ENCODE measurements at regions not wholly inside any gene's neighbourhood (a gene's known extent, or its start where the extent isn't known, plus 50 kb on each side); places are given as distances from the start of the nearest gene placed in this dataset.

- Mint-ChIP-seq H3K4me1 (no peaks in the 10 kb centered on the region), H3K4me3 (no peak overlapping the region), H3K36me3 (ENCODE audit: low read depth) (no peaks in the 10 kb centered on the region), H3K27me3 (no peaks in the 10 kb centered on the region), H3K9me3 (peaks cover 2% of the 10 kb centered on the region), H3K27ac (no peak overlapping the region)
- TF ChIP-seq CTCF (IDR thresholded peaks at IDR 0.05) = no peak
- intact Hi-C loops (cut with micrococcal nuclease) = no loop called here
- CTCF ChIA-PET = no interaction called here
- no peak for DNase-seq
- no peak for ATAC-seq (ENCODE audit: low read depth)
- POLR2A ChIA-PET = no interaction called here
These were observed 498.7 kb downstream of the ISL1 start for GRCh38 chr5:51881901-51882300.

GRCh38 chr5:51882647-51883046 lies 499.4 kb downstream of the ISL1 start:
- Mint-ChIP-seq H3K4me1 (no peaks in the 10 kb centered on the region), H3K27ac (no peak overlapping the region), H3K27me3 (no peaks in the 10 kb centered on the region), H3K4me3 (no peak overlapping the region), H3K36me3 (ENCODE audit: low read depth) (no peaks in the 10 kb centered on the region), H3K9me3 (peaks cover 2% of the 10 kb centered on the region)
- ATAC-seq (ENCODE audit: low read depth) = no peak
- ChIA-PET CTCF (no interaction called here), POLR2A (no interaction called here)
- no peak for DNase-seq
- intact Hi-C loops (cut with micrococcal nuclease) = no loop called here
- TF ChIP-seq CTCF (IDR thresholded peaks at IDR 0.05) = no peak

- no peak overlapping the region for H3K27ac Mint-ChIP-seq
- POLR2A ChIA-PET = no interaction called here
- intact Hi-C loops (cut with micrococcal nuclease) = no loop called here
These were observed 506.5 kb downstream of the ISL1 start for GRCh38 chr5:51889703-51890102.

GRCh38 chr5:51890435-51891116 lies 507.3 kb downstream of the ISL1 start:
- no peak for ATAC-seq (ENCODE audit: low read depth)
- CTCF ChIA-PET = no interaction called here

More at GRCh38 chr5:51889703-51890102, 506.5 kb downstream of the ISL1 start:
- ATAC-seq (ENCODE audit: low read depth) (no peak), DNase-seq (no peak)
- Mint-ChIP-seq H3K9me3 (peaks cover 6% of the 10 kb centered on the region), H3K27me3 (no peaks in the 10 kb centered on the region), H3K4me1 (no peaks in the 10 kb centered on the region), H3K4me3 (no peak overlapping the region), H3K36me3 (ENCODE audit: low read depth) (no peaks in the 10 kb centered on the region)
- CTCF ChIA-PET = no interaction called here
- TF ChIP-seq CTCF (IDR thresholded peaks at IDR 0.05) = no peak

GRCh38 chr5:51892680-51893079 lies 509.4 kb downstream of the ISL1 start:
- ATAC-seq (ENCODE audit: low read depth) (no peak), DNase-seq (no peak)
- no peaks in the 10 kb centered on the region for H3K36me3 Mint-ChIP-seq (ENCODE audit: low read depth)
- peaks cover 4% of the 10 kb centered on the region for H3K9me3 Mint-ChIP-seq
- no peak overlapping the region for H3K4me3 Mint-ChIP-seq
- H3K27ac Mint-ChIP-seq = no peak overlapping the region
- intact Hi-C loops (cut with micrococcal nuclease) = no loop called here
- TF ChIP-seq CTCF (IDR thresholded peaks at IDR 0.05) = no peak
- POLR2A ChIA-PET = no interaction called here
- H3K4me1 Mint-ChIP-seq = no peaks in the 10 kb centered on the region
- H3K27me3 Mint-ChIP-seq = no peaks in the 10 kb centered on the region
- CTCF ChIA-PET = no interaction called here

More at GRCh38 chr5:51890435-51891116, 507.3 kb downstream of the ISL1 start:
- Mint-ChIP-seq H3K4me1 (no peaks in the 10 kb centered on the region), H3K27ac (no peak overlapping the region), H3K4me3 (no peak overlapping the region), H3K36me3 (ENCODE audit: low read depth) (no peaks in the 10 kb centered on the region), H3K9me3 (peaks cover 6% of the 10 kb centered on the region), H3K27me3 (no peaks in the 10 kb centered on the region)
- intact Hi-C loops (cut with micrococcal nuclease) = no loop called here
- POLR2A ChIA-PET = no interaction called here
- DNase-seq = no peak
- TF ChIP-seq CTCF (IDR thresholded peaks at IDR 0.05) = no peak
